Endothelial cell of umbilical vein (primary cell): ENCODE measurements at regions not wholly inside any gene's neighbourhood (a gene's known extent, or its start where the extent isn't known, plus 50 kb on each side); places are given as distances from the start of the nearest gene placed in this dataset.

Experiments used
- BruUV-seq: library from RNA; stranded (reverse); fragments of 400-500 nt; replicated peaks from 2 replicates; lab custom pipeline; 2021; lab: Mats Ljungman, UMichigan
- CTCF ChIA-PET: fragments of 300-600, 350-600 bp; sonication (Branson Sonifier 250); formaldehyde crosslinking; loops from one replicate; lab custom pipeline; 2021; ENCODE audit warnings: antibody characterized with exemption, inconsistent platforms; lab: Charles Lee
- POLR2A ChIA-PET: fragments of 300-600, 350-600 bp; sonication (Branson Sonifier 250); formaldehyde crosslinking; loops from one replicate; lab custom pipeline; 2021; ENCODE audit warnings: antibody characterized with exemption, inconsistent platforms; lab: Charles Lee
- DNase-seq: peaks from one replicate; pipeline ENCODE4 v3.0.0-alpha.2; 2011; ENCODE audit warnings: low read depth, low spot score
- FAIRE-seq: peaks from 2 replicates; lab custom pipeline; 2011; peaks lifted over from hg19 to GRCh38; lab: Jason Lieb, UNC
- H2AFZ ChIP-seq: 2 replicates; pipeline ENCODE4 v1.6.0; 2012; ENCODE audit warnings: low read depth, low read length, control low read depth, inconsistent platforms
- H3K27ac ChIP-seq: 2 replicates; pipeline ENCODE4 v1.5.1; 2011; ENCODE audit warnings: low read depth, mild to moderate bottlenecking, control low read depth, low read length, moderate library complexity; ENCODE audit not compliant: insufficient read depth
- H3K27me3 ChIP-seq, 2 experiments: 2 replicates each; pipeline versions ENCODE4 v1.6.0 to v1.6.1; 2011; ENCODE audit warnings: low read length in 2 of 2, mixed read lengths in 1 of 2; ENCODE audit not compliant: control insufficient read depth in 2 of 2, insufficient read depth in 2 of 2
- H3K36me3 ChIP-seq, 2 experiments: 2 replicates in 1 of 2; 3 replicates in 1 of 2; pipeline ENCODE4 v1.5.1; 2011; ENCODE audit warnings: low read length in 2 of 2, mild to moderate bottlenecking in 1 of 2, moderate library complexity in 1 of 2; ENCODE audit not compliant: control insufficient read depth in 2 of 2, insufficient read depth in 2 of 2; ENCODE audit errors: extremely low read depth in 1 of 2
- H3K4me1 ChIP-seq: 3 replicates; pipeline ENCODE4 v1.5.1; 2011; ENCODE audit warnings: mild to moderate bottlenecking, low read length; ENCODE audit not compliant: control insufficient read depth, insufficient read depth; ENCODE audit errors: extremely low read depth
- H3K4me2 ChIP-seq: 2 replicates; pipeline ENCODE4 v1.6.1; 2011; ENCODE audit warnings: low read length, control low read depth, mixed read lengths; ENCODE audit not compliant: insufficient read depth
- H3K4me3 ChIP-seq, 3 experiments: fragments of 200-600 bp in 1 of 3; sonication (generic), shearing (Covaris generic) in 1 of 3; replicated peaks in 1 of 3; 2 replicates each; pipeline ENCODE4 v1.5.1; 2011 to 2016; ENCODE audit warnings: control low read depth in 3 of 3, low read length in 3 of 3, mild to moderate bottlenecking in 2 of 3, inconsistent platforms in 1 of 3, low read depth in 1 of 3, moderate library complexity in 1 of 3; ENCODE audit not compliant: insufficient read depth in 1 of 3
- H3K79me2 ChIP-seq: 2 replicates; pipeline ENCODE4 v1.6.0; 2012; ENCODE audit warnings: low read length, inconsistent platforms; ENCODE audit not compliant: control insufficient read depth, insufficient read depth
- H3K9ac ChIP-seq: replicated peaks from 2 replicates; pipeline ENCODE3; 2011; ENCODE audit warnings: low read length, control low read depth; ENCODE audit not compliant: insufficient read depth; ENCODE audit errors: extremely low read depth
- H3K9me1 ChIP-seq: replicated peaks from 3 replicates; pipeline ENCODE4 v1.6.0; 2011; ENCODE audit warnings: mild to moderate bottlenecking, low read length; ENCODE audit not compliant: control insufficient read depth, insufficient read depth; ENCODE audit errors: extremely low read depth
- H3K9me3 ChIP-seq: replicated peaks from 2 replicates; pipeline ENCODE4 v1.5.1; 2012; ENCODE audit warnings: low read length, inconsistent platforms; ENCODE audit not compliant: control insufficient read depth, insufficient read depth
- H4K20me1 ChIP-seq: replicated peaks from 2 replicates; pipeline ENCODE3; 2011; ENCODE audit warnings: mild to moderate bottlenecking, low read length; ENCODE audit not compliant: control insufficient read depth, insufficient read depth; ENCODE audit errors: extremely low read depth
- EZH2 ChIP-seq: IDR thresholded peaks from 2 replicates; pipeline ENCODE4 v1.6.1; 2012; ENCODE audit warnings: borderline replicate concordance, low read depth, mild to moderate bottlenecking, moderate library complexity, low read length, inconsistent platforms; ENCODE audit not compliant: severe bottlenecking
- FOS ChIP-seq: IDR thresholded peaks from 2 replicates; pipeline ENCODE4 v1.6.1; 2011; ENCODE audit warnings: mild to moderate bottlenecking, low read length, moderate library complexity, borderline replicate concordance; ENCODE audit not compliant: insufficient read depth
- GATA2 ChIP-seq: IDR thresholded peaks from 2 replicates; pipeline ENCODE4 v1.7.0; 2011; ENCODE audit warnings: low read depth, mild to moderate bottlenecking, moderate library complexity, mixed read lengths, low read length; ENCODE audit not compliant: insufficient read length, insufficient read depth
- JUN ChIP-seq: IDR thresholded peaks from 2 replicates; pipeline ENCODE4 v1.6.1; 2011; ENCODE audit warnings: borderline replicate concordance, low read depth; ENCODE audit not compliant: insufficient read length, insufficient read depth
- MAX ChIP-seq: IDR thresholded peaks from 2 replicates; pipeline ENCODE4 v1.6.1; 2011; ENCODE audit not compliant: insufficient read depth, insufficient read length
- MYC ChIP-seq: IDR thresholded peaks from one replicate; pipeline ENCODE4 v1.6.1; 2011; ENCODE audit warnings: mild to moderate bottlenecking, low read depth, low read length
- POLR2A ChIP-seq: IDR thresholded peaks from 2 replicates; pipeline ENCODE4 v1.6.1; 2012; ENCODE audit warnings: low read depth, mild to moderate bottlenecking, control low read depth, low read length
- POLR2AphosphoS5 ChIP-seq: IDR thresholded peaks from 2 replicates; pipeline ENCODE4 v1.6.1; 2012; ENCODE audit warnings: low read depth, mild to moderate bottlenecking, control low read depth, low read length, moderate library complexity; ENCODE audit not compliant: insufficient read depth
- dilution Hi-C: fragments of 300-500 bp; cut with MboI; formaldehyde crosslinking; loops from one replicate; pipeline ENCODE4 v1.15.0; 2019; ENCODE audit warnings: low sequenced_read_pairs; ENCODE audit not compliant: extremely low pct_ligation_motif_present
- intact Hi-C: fragments of 100-400 bp; cut with micrococcal nuclease; formaldehyde crosslinking; loops from one replicate; pipeline ENCODE4 v1.10.0; 2022
- TF ChIP-seq, protein P1 (sequence below), 2 donors: IDR thresholded peaks; 1 replicate in 1 of 2; 2 replicates in 1 of 2; pipeline ENCODE4 v1.5.1; 2011; ENCODE audit warnings: low read length in 2 of 2, mild to moderate bottlenecking in 2 of 2, moderate library complexity in 2 of 2, control low read depth in 1 of 2, inconsistent platforms in 1 of 2, low read depth in 1 of 2; ENCODE audit not compliant: insufficient read depth in 1 of 2; ENCODE audit errors: extremely low read depth in 1 of 2

DNA sequence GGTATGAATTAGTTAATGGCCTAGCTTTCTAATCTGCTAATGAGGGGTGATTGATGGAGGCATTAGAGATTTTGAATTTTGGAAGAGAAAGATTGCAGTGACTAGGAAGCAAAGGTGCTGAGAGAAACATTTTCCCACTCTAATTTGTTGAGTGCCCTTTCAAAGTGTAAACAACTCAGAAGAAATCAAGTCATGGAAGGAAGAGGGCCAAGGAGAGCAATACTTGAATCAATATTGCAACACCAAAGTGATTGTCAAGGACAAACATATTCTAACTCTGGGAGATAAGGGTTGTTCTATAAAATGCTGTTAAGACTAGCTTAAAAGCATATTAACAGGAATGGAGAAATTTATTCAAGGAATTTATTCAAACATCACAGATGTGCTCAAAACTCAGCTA is 182.7 kb upstream of the FERMT1 start:
- Histone ChIP-seq H3K4me1 (no peaks in the 10 kb centered on the region), H3K4me2 (no peak overlapping the region), H3K9me3 (no peaks in the 10 kb centered on the region), H4K20me1 (no peaks in the 10 kb centered on the region), H2AFZ (no peak overlapping the region), H3K9me1 (no peaks in the 10 kb centered on the region), H3K9ac (no peak overlapping the region), H3K79me2 (no peaks in the 10 kb centered on the region), H3K36me3 (no peaks in the 10 kb centered on the region), H3K27me3 (no peaks in the 10 kb centered on the region), H3K27ac (no peak overlapping the region), H3K4me3 (no peak overlapping the region)
- TF ChIP-seq MAX (no peak), MYC (no peak), EZH2 (no peak), POLR2AphosphoS5 (no peak), JUN (no peak), FOS (no peak), POLR2A (no peak), GATA2 (no peak)
- TF ChIP-seq, protein P1, sequence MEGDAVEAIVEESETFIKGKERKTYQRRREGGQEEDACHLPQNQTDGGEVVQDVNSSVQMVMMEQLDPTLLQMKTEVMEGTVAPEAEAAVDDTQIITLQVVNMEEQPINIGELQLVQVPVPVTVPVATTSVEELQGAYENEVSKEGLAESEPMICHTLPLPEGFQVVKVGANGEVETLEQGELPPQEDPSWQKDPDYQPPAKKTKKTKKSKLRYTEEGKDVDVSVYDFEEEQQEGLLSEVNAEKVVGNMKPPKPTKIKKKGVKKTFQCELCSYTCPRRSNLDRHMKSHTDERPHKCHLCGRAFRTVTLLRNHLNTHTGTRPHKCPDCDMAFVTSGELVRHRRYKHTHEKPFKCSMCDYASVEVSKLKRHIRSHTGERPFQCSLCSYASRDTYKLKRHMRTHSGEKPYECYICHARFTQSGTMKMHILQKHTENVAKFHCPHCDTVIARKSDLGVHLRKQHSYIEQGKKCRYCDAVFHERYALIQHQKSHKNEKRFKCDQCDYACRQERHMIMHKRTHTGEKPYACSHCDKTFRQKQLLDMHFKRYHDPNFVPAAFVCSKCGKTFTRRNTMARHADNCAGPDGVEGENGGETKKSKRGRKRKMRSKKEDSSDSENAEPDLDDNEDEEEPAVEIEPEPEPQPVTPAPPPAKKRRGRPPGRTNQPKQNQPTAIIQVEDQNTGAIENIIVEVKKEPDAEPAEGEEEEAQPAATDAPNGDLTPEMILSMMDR (IDR thresholded peaks at IDR 0.05; ENCODE audit: extremely low read depth in 1 of 2, insufficient read depth in 1 of 2, low read depth in 1 of 2, low read length in 2 of 2) = no peak
- BruUV-seq = no TSS peak
- CTCF ChIA-PET = no interaction called here
- POLR2A ChIA-PET = no interaction called here
- dilution Hi-C loops (no loop called here), intact Hi-C loops (no loop called here)
- DNase-seq (no peak), FAIRE-seq (no peak)
